Liver (tissue), 8 donors: ENCODE measurements at regions not wholly inside any gene's neighbourhood (a gene's known extent, or its start where the extent isn't known, plus 50 kb on each side); places are given as distances from the start of the nearest gene placed in this dataset.

ENCODE experiments used
- DNase-seq: peaks from one replicate; pipeline ENCODE4 v3.0.0-alpha.2; 2017; ENCODE audit warnings: low spot score
- H3K27ac ChIP-seq, 2 donors: one replicate each; pipeline ENCODE4 v1.7.0; 2013; ENCODE audit warnings: inconsistent platforms in 2 of 2, low read length in 2 of 2, control low read depth in 1 of 2, low read depth in 1 of 2, mild to moderate bottlenecking in 1 of 2
- H3K27me3 ChIP-seq, 4 donors: one replicate each; pipeline versions ENCODE4 v1.6.1 to v1.7.0; 2013; ENCODE audit warnings: low read length in 3 of 4, inconsistent platforms in 1 of 4, mild to moderate bottlenecking in 1 of 4, moderate library complexity in 1 of 4; ENCODE audit not compliant: control insufficient read depth in 4 of 4, insufficient read depth in 4 of 4
- H3K36me3 ChIP-seq, 4 donors: one replicate each; pipeline versions ENCODE4 v1.6.1 to v1.7.0; 2013; ENCODE audit warnings: low read length in 3 of 4, mild to moderate bottlenecking in 3 of 4, low read depth in 1 of 4, moderate library complexity in 1 of 4; ENCODE audit not compliant: control insufficient read depth in 4 of 4, insufficient read depth in 3 of 4
- H3K4me1 ChIP-seq, 4 donors: one replicate each; pipeline versions ENCODE4 v1.6.1 to v1.7.0; 2013; ENCODE audit warnings: low read length in 3 of 4, mild to moderate bottlenecking in 3 of 4, moderate library complexity in 1 of 4; ENCODE audit not compliant: control insufficient read depth in 4 of 4, insufficient read depth in 4 of 4
- H3K4me3 ChIP-seq, 3 donors: one replicate each; pipeline versions ENCODE4 v1.6.1 to v1.7.0; 2013; ENCODE audit warnings: low read length in 3 of 3, control low read depth in 1 of 3, low read depth in 1 of 3, mild to moderate bottlenecking in 1 of 3
- H3K9ac ChIP-seq, 2 donors: one replicate each; pipeline ENCODE4 v1.7.0; 2013; ENCODE audit warnings: low read length in 2 of 2, mild to moderate bottlenecking in 2 of 2, moderate library complexity in 2 of 2, control low read depth in 1 of 2, low read depth in 1 of 2
- H3K9me3 ChIP-seq, 4 donors: one replicate each; pipeline versions ENCODE4 v1.6.1 to v1.7.0; 2013; ENCODE audit warnings: low read length in 3 of 4; ENCODE audit not compliant: control insufficient read depth in 4 of 4
- EGR1 ChIP-seq, 2 donors: IDR thresholded peaks; 2 replicates each; pipeline ENCODE4 v1.6.1; 2016 to 2018; ENCODE audit warnings: antibody characterized with exemption in 2 of 2, low read depth in 2 of 2
- FOXA1 ChIP-seq: IDR thresholded peaks from 2 replicates; pipeline ENCODE4 v1.6.1; 2016; ENCODE audit warnings: antibody characterized with exemption
- FOXA2 ChIP-seq: IDR thresholded peaks from 2 replicates; pipeline ENCODE4 v1.6.1; 2016; ENCODE audit warnings: antibody characterized with exemption
- GABPA ChIP-seq, 2 donors: IDR thresholded peaks in 1 of 2; conservative IDR thresholded peaks in 1 of 2; 2 replicates each; pipeline ENCODE4 v1.6.1; 2016; ENCODE audit warnings: antibody characterized with exemption in 2 of 2, mild to moderate bottlenecking in 1 of 2, moderate library complexity in 1 of 2
- HNF4A ChIP-seq, 2 donors: conservative IDR thresholded peaks; 2 replicates each; pipeline ENCODE4 v1.6.1; 2016; ENCODE audit warnings: antibody characterized with exemption in 2 of 2, mild to moderate bottlenecking in 2 of 2
- HNF4G ChIP-seq: IDR thresholded peaks from 2 replicates; pipeline ENCODE4 v1.6.1; 2016; ENCODE audit warnings: antibody characterized with exemption
- JUND ChIP-seq, 2 donors: IDR thresholded peaks; 2 replicates each; pipeline ENCODE4 v1.6.1; 2016; ENCODE audit warnings: antibody characterized with exemption in 2 of 2
- NR2F2 ChIP-seq: IDR thresholded peaks from 2 replicates; pipeline ENCODE4 v1.6.1; 2016; ENCODE audit warnings: antibody characterized with exemption
- RAD21 ChIP-seq, 2 donors: IDR thresholded peaks; 2 replicates each; pipeline ENCODE4 v1.6.1; 2016; ENCODE audit warnings: antibody characterized with exemption in 2 of 2, mild to moderate bottlenecking in 2 of 2
- RXRA ChIP-seq, 2 donors: IDR thresholded peaks; 2 replicates each; pipeline ENCODE4 v1.6.1; 2017 to 2018; ENCODE audit warnings: antibody characterized with exemption in 2 of 2, mild to moderate bottlenecking in 1 of 2
- SP1 ChIP-seq: IDR thresholded peaks from 2 replicates; pipeline ENCODE4 v1.6.1; 2018; ENCODE audit warnings: antibody characterized with exemption, mild to moderate bottlenecking
- TAF1 ChIP-seq: conservative IDR thresholded peaks from 2 replicates; pipeline ENCODE4 v1.6.1; 2016; ENCODE audit warnings: antibody characterized with exemption, mild to moderate bottlenecking
- YY1 ChIP-seq: IDR thresholded peaks from 2 replicates; pipeline ENCODE4 v1.6.1; 2016; ENCODE audit warnings: antibody characterized with exemption, mild to moderate bottlenecking
- WGBS: extraction: QIAGEN DNeasy Blood & Tissue Kit; methylation state at CpG from one replicate; pipeline ENCODE4 v1.1.7; 2013; 5-methylcytosine and 5-hydroxymethylcytosine counted together
- TF ChIP-seq, protein P1 (sequence below): IDR thresholded peaks from 2 replicates; pipeline ENCODE4 v1.6.1; 2016; ENCODE audit warnings: antibody characterized with exemption
- TF ChIP-seq, protein P2 (sequence below): fragments of 150-350 bp; IDR thresholded peaks from 2 replicates; pipeline ENCODE4 v1.5.1; 2017; ENCODE audit warnings: improper control_type of control experiment, low read depth, low read length; ENCODE audit not compliant: missing input control
- TF ChIP-seq, protein P3 (sequence below): IDR thresholded peaks from 2 replicates; pipeline ENCODE4 v1.6.1; 2016; ENCODE audit warnings: antibody characterized with exemption
- TF ChIP-seq, protein P4 (sequence below): IDR thresholded peaks from 2 replicates; pipeline ENCODE4 v1.6.1; 2016; ENCODE audit warnings: antibody characterized with exemption, mild to moderate bottlenecking
- TF ChIP-seq, protein P5 (sequence below): IDR thresholded peaks from 2 replicates; pipeline ENCODE4 v1.6.1; 2016; ENCODE audit warnings: antibody characterized with exemption
- donor health status: healthy.
- donor health status: healthy.
- donor health status: healthy.
- donor health status: healthy.
- donor health status: healthy.

DNA sequence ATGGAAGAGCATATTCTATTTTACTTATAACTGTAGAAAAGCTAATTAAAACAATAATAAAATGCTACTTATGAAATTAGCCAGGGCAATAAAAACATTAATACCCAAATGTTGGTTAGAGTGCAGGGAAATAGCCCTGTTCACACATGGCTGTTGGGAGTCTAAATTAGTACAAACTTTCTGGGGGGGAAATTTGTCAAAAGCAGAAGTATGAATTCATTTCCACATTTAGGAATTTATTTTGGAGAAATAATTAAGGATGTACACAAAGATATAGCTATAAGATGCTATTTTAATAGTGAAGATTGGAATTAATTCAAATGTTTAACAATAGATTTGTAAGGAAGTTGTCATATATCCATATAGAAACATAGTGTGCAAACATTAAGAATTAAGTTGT is 190.5 kb downstream of the SEC61B start (continued):
- TF ChIP-seq, protein P1, sequence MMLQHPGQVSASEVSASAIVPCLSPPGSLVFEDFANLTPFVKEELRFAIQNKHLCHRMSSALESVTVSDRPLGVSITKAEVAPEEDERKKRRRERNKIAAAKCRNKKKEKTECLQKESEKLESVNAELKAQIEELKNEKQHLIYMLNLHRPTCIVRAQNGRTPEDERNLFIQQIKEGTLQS, result no peak
- no peak for TF ChIP-seq RXRA (IDR thresholded peaks at IDR 0.05)
- TF ChIP-seq, protein P2, sequence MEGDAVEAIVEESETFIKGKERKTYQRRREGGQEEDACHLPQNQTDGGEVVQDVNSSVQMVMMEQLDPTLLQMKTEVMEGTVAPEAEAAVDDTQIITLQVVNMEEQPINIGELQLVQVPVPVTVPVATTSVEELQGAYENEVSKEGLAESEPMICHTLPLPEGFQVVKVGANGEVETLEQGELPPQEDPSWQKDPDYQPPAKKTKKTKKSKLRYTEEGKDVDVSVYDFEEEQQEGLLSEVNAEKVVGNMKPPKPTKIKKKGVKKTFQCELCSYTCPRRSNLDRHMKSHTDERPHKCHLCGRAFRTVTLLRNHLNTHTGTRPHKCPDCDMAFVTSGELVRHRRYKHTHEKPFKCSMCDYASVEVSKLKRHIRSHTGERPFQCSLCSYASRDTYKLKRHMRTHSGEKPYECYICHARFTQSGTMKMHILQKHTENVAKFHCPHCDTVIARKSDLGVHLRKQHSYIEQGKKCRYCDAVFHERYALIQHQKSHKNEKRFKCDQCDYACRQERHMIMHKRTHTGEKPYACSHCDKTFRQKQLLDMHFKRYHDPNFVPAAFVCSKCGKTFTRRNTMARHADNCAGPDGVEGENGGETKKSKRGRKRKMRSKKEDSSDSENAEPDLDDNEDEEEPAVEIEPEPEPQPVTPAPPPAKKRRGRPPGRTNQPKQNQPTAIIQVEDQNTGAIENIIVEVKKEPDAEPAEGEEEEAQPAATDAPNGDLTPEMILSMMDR, result no peak
- TF ChIP-seq FOXA2, result no peak
- TF ChIP-seq TAF1, result no peak
- TF ChIP-seq, protein P3, sequence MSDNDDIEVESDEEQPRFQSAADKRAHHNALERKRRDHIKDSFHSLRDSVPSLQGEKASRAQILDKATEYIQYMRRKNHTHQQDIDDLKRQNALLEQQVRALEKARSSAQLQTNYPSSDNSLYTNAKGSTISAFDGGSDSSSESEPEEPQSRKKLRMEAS, result no peak
- TF ChIP-seq HNF4A (conservative IDR thresholded peaks at IDR 0.05), result no peak
- no peak for TF ChIP-seq FOXA1
- no peak for TF ChIP-seq JUND (IDR thresholded peaks at IDR 0.05)

DNA sequence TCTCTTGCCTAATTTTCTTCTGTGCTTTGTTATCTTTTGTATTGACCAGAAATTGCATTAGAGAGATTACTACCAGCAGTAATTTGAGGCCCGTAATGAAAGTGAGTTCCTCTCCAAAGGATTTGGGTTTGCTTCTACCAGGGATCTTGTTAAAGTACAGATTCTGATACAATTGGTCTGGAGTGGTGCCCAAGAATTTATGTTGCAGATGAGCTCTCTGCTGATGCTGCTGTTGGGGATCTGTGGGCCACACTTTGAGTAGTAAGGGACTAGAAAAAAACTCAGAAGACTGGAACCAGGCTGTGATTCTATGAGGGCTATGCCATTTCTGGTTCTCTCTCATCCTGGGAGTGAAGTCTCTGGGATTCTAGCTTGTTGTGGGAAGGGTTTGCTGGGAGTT is 192.2 kb downstream of the SEC61B start:
- 78% methylated on average over 1 of the region's 1 CpG for WGBS
- H3K36me3 ChIP-seq, result no peaks in the 10 kb centered on the region
- no peak for DNase-seq
- H3K4me3 ChIP-seq, result no peak overlapping the region
- H3K27ac ChIP-seq, result no peak overlapping the region
- H3K9me3 ChIP-seq, result peaks cover 0 to 5% (median 0%) of the 10 kb centered on the region in 4 donors
- H3K4me1 ChIP-seq, result no peaks in the 10 kb centered on the region
- TF ChIP-seq, protein P3, result no peak
- TF ChIP-seq HNF4A (conservative IDR thresholded peaks at IDR 0.05) (no peak), GABPA (IDR thresholded peaks at IDR 0.05 in 1 of 2, conservative IDR thresholded peaks at IDR 0.05 in 1 of 2) (no peak), RXRA (IDR thresholded peaks at IDR 0.05) (no peak), EGR1 (IDR thresholded peaks at IDR 0.05; ENCODE audit: low read depth in 2 of 2) (no peak), SP1 (no peak), NR2F2 (no peak), RAD21 (IDR thresholded peaks at IDR 0.05) (no peak), HNF4G (no peak), FOXA2 (no peak), FOXA1 (no peak), YY1 (no peak), TAF1 (no peak)
- TF ChIP-seq, protein P4, sequence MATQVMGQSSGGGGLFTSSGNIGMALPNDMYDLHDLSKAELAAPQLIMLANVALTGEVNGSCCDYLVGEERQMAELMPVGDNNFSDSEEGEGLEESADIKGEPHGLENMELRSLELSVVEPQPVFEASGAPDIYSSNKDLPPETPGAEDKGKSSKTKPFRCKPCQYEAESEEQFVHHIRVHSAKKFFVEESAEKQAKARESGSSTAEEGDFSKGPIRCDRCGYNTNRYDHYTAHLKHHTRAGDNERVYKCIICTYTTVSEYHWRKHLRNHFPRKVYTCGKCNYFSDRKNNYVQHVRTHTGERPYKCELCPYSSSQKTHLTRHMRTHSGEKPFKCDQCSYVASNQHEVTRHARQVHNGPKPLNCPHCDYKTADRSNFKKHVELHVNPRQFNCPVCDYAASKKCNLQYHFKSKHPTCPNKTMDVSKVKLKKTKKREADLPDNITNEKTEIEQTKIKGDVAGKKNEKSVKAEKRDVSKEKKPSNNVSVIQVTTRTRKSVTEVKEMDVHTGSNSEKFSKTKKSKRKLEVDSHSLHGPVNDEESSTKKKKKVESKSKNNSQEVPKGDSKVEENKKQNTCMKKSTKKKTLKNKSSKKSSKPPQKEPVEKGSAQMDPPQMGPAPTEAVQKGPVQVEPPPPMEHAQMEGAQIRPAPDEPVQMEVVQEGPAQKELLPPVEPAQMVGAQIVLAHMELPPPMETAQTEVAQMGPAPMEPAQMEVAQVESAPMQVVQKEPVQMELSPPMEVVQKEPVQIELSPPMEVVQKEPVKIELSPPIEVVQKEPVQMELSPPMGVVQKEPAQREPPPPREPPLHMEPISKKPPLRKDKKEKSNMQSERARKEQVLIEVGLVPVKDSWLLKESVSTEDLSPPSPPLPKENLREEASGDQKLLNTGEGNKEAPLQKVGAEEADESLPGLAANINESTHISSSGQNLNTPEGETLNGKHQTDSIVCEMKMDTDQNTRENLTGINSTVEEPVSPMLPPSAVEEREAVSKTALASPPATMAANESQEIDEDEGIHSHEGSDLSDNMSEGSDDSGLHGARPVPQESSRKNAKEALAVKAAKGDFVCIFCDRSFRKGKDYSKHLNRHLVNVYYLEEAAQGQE, result no peak
- TF ChIP-seq, protein P5, sequence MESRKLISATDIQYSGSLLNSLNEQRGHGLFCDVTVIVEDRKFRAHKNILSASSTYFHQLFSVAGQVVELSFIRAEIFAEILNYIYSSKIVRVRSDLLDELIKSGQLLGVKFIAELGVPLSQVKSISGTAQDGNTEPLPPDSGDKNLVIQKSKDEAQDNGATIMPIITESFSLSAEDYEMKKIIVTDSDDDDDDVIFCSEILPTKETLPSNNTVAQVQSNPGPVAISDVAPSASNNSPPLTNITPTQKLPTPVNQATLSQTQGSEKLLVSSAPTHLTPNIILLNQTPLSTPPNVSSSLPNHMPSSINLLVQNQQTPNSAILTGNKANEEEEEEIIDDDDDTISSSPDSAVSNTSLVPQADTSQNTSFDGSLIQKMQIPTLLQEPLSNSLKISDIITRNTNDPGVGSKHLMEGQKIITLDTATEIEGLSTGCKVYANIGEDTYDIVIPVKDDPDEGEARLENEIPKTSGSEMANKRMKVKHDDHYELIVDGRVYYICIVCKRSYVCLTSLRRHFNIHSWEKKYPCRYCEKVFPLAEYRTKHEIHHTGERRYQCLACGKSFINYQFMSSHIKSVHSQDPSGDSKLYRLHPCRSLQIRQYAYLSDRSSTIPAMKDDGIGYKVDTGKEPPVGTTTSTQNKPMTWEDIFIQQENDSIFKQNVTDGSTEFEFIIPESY, result no peak
- TF ChIP-seq, protein P2, result no peak
- TF ChIP-seq, protein P1, result no peak
- no peaks in the 10 kb centered on the region for H3K27me3 ChIP-seq
- no peak overlapping the region for H3K9ac ChIP-seq
